HG02938 (cell line): ENCODE measurements at regions not wholly inside any gene's neighbourhood (a gene's known extent, or its start where the extent isn't known, plus 50 kb on each side); places are given as distances from the start of the nearest gene placed in this dataset.
"Not testable (repeated sequence)": the region's sequence is repeated elsewhere in the genome, so short reads cannot be mapped to it uniquely, and the experiment has no call there.

ENCODE experiments used
- ATAC-seq: cut with Tn5 transposase; IDR thresholded peaks from one replicate; pipeline ENCODE4 v1.9.1; 2021; ENCODE audit warnings: mild to moderate bottlenecking, moderate library complexity; ENCODE audit not compliant: unreplicated experiment

DNA sequence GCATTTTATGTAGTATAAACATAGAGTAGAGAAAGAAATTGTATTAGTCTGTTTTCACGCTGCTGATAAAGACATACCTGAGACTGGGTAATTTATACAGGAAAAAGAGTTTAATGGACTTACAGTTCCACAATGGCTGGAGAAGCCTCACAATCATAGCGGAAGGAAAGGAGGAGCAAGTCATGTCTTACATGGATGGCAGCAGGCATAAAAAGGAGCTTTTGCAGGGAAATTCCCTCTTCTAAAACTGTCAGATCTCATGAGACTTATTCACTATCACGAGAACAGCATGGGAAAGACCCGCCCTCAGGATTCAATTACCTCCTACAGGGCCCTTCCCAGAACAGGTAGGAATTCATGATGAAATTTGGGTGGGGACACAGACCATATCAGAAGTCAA, 98.1 kb downstream of the ARRDC3 start:
- not testable (repeated sequence) for ATAC-seq

GRCh38 chr5:91283899-91284298, 99.2 kb downstream of the ARRDC3 start:
- ATAC-seq = no peak

DNA sequence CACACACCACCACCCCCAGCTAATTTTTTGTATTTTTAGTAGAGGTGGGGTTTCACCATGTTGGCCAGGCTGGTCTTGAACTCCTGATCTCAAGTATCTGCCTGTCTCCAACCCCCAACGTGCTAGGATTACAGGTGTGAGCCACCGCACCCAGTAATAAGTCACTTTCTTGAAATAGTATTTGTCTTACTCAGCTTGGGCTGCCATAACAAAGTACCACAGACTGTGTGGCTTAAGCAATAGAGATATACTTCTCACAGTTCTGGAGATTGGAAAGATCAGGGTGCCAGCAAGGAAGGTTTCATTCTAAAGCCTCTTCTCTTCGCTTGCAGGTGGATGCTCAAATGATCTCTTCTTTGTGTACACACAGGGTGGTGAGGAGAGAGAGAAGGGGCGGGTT, 99.8 kb downstream of the ARRDC3 start:
- ATAC-seq = no peak

DNA sequence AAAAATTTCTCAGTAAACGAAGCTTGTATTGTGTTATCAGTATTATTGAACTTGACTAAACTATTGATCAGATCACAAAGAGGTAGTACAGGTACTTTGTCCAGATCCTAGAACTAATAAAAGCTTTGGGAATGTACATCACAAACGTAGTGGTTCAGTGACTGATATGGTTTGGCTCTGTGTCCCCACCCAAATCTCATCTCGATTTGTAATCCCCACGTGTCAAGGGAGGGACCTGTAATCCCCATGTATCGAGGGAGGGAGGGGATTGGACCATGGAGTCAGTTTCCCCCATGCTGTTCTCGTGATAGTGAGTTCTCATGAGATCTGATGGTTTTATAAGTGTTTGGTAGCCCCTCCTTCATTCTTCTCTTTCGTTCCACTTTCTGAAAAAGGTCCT, 100.9 kb downstream of the ARRDC3 start:
- no peak for ATAC-seq

- ATAC-seq = no peak
Observed at GRCh38 chr5:91281401-91281800, 101.7 kb downstream of the ARRDC3 start.

GRCh38 chr5:91280362-91281269, 102.5 kb downstream of the ARRDC3 start:
- ATAC-seq = peak; percentile 87

DNA sequence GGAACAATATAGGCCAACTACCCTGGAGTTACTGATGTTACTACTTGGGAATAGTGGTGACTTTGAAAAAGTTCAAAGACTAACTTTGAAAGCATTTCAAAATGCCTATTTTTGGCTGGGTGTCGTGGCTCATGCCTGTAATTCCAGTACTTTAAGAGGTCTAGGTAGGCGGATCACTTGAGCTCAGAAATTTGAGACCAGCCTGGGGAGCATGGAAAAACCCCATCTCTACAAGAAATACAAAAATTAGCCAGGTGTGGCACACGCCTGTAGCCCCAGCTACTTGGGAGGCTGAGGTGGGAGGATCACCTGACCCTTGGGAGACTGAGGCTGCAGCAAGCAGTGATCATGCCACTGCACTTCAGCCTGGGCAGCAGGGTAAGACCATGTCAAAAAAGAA, 105.3 kb downstream of the ARRDC3 start:
- ATAC-seq = no peak

DNA sequence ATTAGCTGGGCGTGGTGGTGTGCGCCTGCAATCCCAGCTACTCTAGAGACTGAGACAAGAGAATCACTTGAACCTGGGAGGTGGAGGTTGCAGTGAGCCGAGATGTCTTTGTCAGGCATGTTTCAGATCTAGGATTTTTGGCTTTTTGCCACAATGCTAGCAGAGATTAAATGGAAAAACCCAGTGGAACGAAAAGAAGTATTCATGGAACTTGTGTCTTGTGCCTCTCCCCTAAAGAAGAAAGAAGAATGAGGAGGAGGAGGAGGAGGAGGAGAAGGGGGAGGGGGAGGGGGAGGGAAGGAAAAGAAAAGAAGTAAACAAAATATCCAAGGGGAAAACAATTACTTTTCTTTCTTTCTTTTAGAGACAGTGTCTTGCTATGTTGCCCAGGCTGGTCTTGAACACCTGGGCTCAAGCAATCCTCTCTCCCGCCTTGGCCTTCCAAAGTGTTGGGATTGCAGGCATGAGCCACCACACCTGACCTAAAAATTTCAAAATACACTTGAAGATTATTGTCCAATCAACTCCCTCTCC, 106.0 kb downstream of the ARRDC3 start:
- no peak for ATAC-seq

- peak; percentile 91 for ATAC-seq
Observed at GRCh38 chr5:91272858-91273257, 110.3 kb downstream of the ARRDC3 start.

DNA sequence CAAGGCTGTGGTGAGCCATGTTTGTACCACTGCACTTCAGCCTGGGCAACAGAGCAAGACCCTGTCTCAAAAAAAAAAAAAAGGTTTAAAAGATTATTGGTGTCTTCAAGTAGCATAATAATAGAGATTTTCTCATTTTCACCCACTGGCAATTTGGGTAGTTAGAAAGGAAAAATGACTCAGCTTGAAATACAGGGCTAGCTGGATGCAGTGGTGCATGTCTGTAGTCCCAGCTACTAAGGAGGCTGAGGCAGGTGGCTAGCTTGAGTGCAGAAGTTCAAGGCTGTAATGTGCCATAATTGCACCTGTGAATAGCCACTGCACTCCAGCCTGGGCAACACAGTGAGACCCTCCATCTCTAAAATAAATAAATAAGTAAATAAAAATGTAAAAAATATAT, 111.1 kb downstream of the ARRDC3 start:
- peak; percentile 59 for ATAC-seq

GRCh38 chr5:91269198-91269597, 113.9 kb downstream of the ARRDC3 start:
- no peak for ATAC-seq

- peak; percentile 88 for ATAC-seq
Observed at GRCh38 chr5:91266184-91266705, 116.9 kb downstream of the ARRDC3 start.

DNA sequence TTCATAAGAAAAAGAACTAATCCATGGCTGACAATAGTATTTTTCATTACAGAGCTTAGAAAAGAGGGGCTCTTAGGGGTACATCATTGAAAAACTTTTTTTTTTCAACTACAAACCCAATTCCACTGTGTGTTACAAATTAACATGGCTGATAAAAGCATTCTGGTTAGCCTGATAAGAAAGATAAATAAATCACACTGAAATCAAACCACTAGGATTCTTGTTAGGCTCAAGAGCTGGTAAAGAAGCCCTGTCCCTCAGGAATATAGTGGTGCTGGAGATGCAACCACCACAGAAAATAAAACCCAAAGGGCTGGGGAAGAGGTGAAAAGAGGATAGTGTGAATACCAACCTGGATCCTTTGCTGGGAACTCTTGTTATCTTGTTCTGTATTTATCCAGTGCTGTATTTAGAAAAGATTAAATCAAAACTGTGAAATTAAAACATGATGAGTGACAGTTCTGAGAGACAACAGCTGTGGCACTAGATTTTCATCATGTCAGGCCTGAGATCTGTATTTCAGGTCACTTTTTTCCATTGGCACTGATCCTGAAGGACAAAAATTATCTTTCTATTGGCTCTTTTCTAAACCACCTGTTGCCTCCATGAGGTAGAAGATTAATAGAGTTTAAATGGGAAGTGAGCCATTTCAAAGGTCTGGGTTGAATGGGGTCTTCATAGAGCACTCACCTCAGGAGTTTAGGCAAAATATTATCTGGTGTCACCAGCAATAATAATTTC, 118.6 kb downstream of the ARRDC3 start:
- ATAC-seq = no peak

GRCh38 chr5:91263898-91264297, 119.2 kb downstream of the ARRDC3 start:
- ATAC-seq = no peak

- ATAC-seq = no peak
Observed at GRCh38 chr5:91257301-91257700, 125.8 kb downstream of the ARRDC3 start.

DNA sequence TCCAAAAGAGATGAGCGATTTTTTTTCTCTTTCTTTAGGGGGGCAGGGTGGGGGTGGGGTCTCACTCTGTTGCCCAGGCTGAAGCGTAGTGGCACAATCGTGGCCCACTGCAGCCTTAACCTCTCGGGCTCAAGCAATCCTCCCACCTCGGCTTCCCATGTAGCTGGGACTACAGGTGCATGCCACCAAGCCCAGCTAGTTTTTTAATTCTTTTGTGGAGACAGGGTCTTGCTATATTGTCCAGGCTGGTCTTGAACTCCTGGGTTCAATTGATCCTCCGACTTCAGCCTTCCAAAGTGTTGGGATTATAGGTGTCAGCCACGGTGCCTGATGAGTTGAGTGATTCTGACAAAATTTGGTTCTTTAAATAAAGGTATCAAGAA, 127.0 kb downstream of the ARRDC3 start:
- no peak for ATAC-seq

DNA sequence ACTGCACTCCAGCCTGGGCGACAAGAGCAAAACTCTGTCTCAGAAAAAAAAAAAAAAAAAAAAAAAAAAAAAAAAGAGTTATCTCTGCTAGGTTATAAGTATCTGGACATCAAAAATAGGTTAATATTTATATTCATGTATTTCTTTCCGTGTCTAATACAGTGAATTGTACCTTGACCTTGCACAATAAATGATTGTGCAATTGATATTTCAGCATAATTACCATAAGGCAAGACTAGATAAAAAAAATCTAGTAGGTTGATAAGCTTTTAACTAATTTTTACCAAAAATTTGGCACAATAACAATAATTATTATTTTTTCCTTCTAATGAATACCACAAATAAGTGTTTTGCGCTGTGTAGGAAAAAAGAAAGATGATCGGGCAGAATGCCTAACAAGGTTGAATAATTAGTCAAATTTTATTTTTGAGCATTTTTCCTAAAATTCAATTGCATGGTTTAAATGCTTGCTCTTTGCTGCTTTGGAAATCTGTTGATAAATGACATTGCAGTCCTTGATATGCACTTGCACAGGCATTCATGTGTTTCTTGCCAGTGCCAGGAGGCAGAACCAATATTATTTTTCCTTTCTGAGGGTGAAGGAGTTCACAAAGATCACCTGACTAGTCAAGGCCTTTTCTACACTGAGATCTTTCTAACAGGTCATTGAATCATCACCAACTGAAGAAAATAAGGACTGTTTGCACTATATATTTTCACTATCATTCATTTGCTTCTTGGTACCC, 127.5 kb downstream of the ARRDC3 start:
- no peak for ATAC-seq

DNA sequence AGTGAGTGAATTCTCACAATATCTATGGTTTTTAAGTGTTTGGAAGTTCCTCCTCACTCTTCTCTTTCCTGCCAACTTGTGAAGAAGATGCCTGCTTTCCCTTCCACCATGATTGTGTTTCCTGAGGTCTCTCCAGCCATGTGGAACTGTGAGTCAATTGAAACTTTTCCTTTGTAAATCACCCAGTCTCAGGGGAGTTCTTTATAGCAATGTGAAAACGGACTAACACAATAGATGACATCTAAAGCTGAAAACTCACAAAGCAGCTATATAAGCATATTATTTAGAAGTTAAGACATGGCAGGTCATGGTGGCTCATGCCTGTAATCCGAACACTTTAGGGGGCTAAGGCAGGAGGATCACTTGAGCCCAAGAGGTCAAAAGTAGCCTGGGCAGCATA, 130.2 kb downstream of the ARRDC3 start:
- no peak for ATAC-seq

- no peak for ATAC-seq
Observed at GRCh38 chr5:91245871-91246270, 137.2 kb downstream of the ARRDC3 start.

DNA sequence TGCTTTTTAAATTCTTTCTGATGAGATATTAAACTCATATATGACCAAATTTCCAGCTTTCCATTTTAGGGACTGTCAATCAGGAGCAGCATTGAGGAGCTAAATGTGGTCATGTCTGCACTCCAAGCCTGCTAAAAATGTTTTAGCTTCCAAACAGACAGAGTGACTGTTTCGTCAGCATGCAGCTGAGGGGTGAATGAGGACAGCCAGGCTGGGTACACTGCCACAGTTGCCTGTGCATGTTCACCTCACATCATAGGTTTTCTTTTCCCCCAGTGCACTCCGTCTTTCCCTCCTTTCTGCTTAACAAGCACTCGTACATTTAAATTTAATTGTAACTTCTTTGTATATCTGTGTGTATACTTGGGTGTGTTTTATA, 138.1 kb downstream of the ARRDC3 start:
- no peak for ATAC-seq
